T-helper 17 cell (primary cell): ENCODE measurements at regions not wholly inside any gene's neighbourhood (a gene's known extent, or its start where the extent isn't known, plus 50 kb on each side); places are given as distances from the start of the nearest gene placed in this dataset.
"Not testable (repeated sequence)": the region's sequence is repeated elsewhere in the genome, so short reads cannot be mapped to it uniquely, and the experiment has no call there.

Experiments
- ATAC-seq: fragments of 150-1000 bp; cut with Tn5 transposase; 2 replicates; pipeline ENCODE4 v1.10.0; 2021; ENCODE audit warnings: mild to moderate bottlenecking, moderate library complexity
- DNase-seq, 3 donors: peaks; one replicate each; pipeline versions ENCODE4 v3.0.0 to v3.0.0-alpha.2; 2020 to 2021
- H3K9me3 ChIP-seq: one replicate; pipeline ENCODE4 v1.7.0; 2013; ENCODE audit warnings: low read length, mild to moderate bottlenecking; ENCODE audit not compliant: control insufficient read depth, poor library complexity, severe bottlenecking
- H3K27ac Mint-ChIP-seq: one replicate; pipeline ENCODE4 v1.8.0; 2022; ENCODE audit warnings: mild to moderate bottlenecking, moderate library complexity, mixed read lengths
- H3K27me3 Mint-ChIP-seq: one replicate; pipeline ENCODE4 v1.8.0; 2022; ENCODE audit warnings: mixed read lengths
- H3K36me3 Mint-ChIP-seq: one replicate; pipeline ENCODE4 v1.8.0; 2022; ENCODE audit warnings: low read depth, mixed read lengths
- H3K4me1 Mint-ChIP-seq: one replicate; pipeline ENCODE4 v1.8.0; 2022; ENCODE audit warnings: mild to moderate bottlenecking, mixed read lengths
- H3K4me3 Mint-ChIP-seq: one replicate; pipeline ENCODE4 v1.8.0; 2022; ENCODE audit warnings: mild to moderate bottlenecking, moderate library complexity, mixed read lengths

DNA sequence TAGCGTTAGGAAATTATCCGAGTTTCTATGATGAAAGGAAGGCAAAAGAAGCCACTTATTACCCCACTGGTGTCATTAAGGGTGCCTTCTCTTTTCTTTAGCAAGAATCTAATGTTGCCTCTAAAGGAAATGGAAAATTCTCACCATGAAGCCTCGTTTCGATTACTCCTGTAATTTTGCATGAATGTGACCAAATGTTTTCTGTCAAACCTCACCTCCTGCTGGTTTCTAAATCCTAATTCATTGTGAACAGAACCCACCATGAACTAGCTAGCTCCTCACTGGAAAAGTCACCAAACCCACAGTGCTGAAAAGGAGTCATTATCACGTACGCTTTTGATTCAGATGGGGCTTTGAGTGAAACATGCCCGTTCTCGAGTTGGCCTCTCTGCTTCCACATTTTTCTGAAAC lies 119.9 kb downstream of the COPS8 start:
- no peaks in the 10 kb centered on the region for H3K9me3 ChIP-seq
- no peaks in the 10 kb centered on the region for H3K4me1 Mint-ChIP-seq
- H3K27me3 Mint-ChIP-seq = peaks cover 52% of the 10 kb centered on the region
- ATAC-seq (no peak), DNase-seq (no peak)
- no peak overlapping the region for H3K4me3 Mint-ChIP-seq
- no peak overlapping the region for H3K27ac Mint-ChIP-seq
- no peaks in the 10 kb centered on the region for H3K36me3 Mint-ChIP-seq

DNA sequence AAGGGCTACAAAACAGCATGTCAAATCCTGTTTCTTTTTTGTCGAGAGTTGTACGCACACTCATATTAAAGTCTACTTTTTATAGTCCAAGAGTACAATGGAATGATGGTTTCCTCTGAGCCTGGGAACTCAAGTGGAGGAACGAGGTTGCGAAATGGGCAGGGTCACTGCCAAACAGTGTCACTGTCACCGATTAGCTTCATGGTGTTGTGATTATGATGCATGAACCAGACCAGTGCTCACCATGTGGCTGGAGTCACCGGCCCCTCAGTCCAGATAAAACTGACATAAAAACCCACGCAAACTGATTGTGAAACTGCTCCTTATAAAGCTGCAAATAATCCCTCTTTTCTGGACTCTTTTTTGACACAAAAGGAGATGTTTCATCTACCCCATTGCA lies 122.0 kb downstream of the COPS8 start:
- no peaks in the 10 kb centered on the region for H3K9me3 ChIP-seq
- Mint-ChIP-seq H3K27ac (no peak overlapping the region), H3K4me1 (no peaks in the 10 kb centered on the region), H3K36me3 (no peaks in the 10 kb centered on the region), H3K27me3 (peaks cover 32% of the 10 kb centered on the region), H3K4me3 (no peak overlapping the region)
- ATAC-seq = no peak
- no peak for DNase-seq

DNA sequence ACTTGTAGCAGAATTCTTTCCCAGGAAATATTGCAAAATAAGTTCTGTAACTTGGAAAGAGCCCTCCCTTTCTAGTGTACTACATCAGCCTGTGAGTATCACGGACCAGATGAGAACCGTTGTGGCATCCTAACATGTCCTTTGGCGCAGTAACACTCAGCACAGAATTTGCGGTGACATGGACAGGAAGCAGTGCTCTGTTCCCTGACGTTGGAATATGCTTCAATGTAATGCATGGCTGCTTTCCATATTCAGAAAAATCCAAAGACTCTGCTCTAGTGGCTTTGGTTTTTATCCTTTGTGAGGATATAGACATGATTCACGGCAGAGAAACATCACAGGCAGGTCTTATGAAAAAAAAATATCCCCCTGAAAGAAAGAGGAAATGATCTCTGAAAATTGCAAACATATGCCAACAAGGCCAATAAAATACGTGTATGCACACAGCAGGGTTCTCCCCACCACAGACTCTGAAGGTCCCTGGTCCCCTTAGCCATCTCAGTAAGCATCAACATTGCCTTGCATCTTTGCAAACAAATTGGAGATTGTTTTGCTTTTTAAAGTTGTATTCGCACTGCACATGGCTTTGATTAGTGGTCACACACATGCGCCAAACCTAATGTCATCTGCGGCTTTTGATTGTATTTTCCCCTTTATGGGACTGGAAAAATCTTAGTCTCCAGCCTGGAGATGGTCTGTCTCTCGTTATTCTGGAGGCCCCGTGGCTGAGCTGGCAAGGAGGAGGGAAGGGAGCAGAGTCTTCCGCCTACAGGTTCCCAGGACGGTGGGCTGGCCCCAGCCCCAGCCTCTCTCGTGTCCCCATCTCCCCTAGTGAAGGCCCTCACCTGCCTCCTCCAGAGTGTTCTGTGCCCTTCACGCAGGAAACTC lies 122.9 kb downstream of the COPS8 start:
- no peaks in the 10 kb centered on the region for H3K36me3 Mint-ChIP-seq
- DNase-seq = no peak
- H3K27ac Mint-ChIP-seq = no peak overlapping the region
- no peaks in the 10 kb centered on the region for H3K4me1 Mint-ChIP-seq
- no peaks in the 10 kb centered on the region for H3K9me3 ChIP-seq
- H3K4me3 Mint-ChIP-seq = no peak overlapping the region
- H3K27me3 Mint-ChIP-seq = peaks cover 23% of the 10 kb centered on the region
- ATAC-seq = no peak

DNA sequence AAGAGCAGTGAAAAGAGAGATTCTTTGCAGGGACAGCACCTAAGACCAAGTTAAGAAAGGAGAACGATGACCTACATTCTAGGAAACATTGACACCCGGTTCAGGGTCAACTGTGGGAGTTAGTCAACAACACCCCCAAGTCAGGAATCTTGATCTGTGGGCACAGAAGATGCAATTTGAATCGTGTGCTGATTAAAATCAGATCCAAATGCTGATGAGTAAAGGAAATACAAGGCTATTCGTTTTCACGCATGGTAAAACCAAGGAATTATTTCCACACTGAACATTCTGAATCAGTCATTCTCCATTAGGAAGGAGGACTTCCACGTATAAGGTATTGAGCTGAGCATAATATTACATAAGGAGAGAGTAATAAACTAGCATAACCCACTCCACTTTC lies 124.2 kb downstream of the COPS8 start:
- H3K4me1 Mint-ChIP-seq = no peaks in the 10 kb centered on the region
- peaks cover 14% of the 10 kb centered on the region for H3K27me3 Mint-ChIP-seq
- DNase-seq (no peak), ATAC-seq (no peak)
- no peak overlapping the region for H3K4me3 Mint-ChIP-seq
- H3K36me3 Mint-ChIP-seq = no peaks in the 10 kb centered on the region
- no peak overlapping the region for H3K27ac Mint-ChIP-seq
- no peaks in the 10 kb centered on the region for H3K9me3 ChIP-seq

DNA sequence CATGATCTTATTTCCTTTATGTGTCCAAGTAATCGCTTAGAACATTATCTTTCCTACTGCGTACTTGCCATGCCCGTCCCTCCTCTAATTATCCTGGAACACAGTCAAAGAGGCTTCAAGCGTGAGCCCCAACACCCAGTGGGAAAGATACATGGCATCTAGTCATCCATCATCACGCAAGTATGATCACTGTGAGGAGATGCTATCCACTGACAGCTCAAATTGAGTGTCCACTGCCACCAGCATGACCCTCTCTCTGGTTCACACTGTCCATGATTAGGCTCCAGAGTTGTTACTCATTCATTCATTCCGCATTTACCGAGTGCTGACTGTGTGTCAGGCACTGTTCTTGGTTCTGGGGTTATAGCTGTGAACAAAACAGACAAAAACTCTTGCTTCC lies 124.6 kb downstream of the COPS8 start:
- H3K27ac Mint-ChIP-seq = no peak overlapping the region
- no peak for DNase-seq
- no peaks in the 10 kb centered on the region for H3K36me3 Mint-ChIP-seq
- H3K4me1 Mint-ChIP-seq = no peaks in the 10 kb centered on the region
- ATAC-seq = no peak
- H3K9me3 ChIP-seq = no peaks in the 10 kb centered on the region
- peaks cover 10% of the 10 kb centered on the region for H3K27me3 Mint-ChIP-seq
- no peak overlapping the region for H3K4me3 Mint-ChIP-seq

DNA sequence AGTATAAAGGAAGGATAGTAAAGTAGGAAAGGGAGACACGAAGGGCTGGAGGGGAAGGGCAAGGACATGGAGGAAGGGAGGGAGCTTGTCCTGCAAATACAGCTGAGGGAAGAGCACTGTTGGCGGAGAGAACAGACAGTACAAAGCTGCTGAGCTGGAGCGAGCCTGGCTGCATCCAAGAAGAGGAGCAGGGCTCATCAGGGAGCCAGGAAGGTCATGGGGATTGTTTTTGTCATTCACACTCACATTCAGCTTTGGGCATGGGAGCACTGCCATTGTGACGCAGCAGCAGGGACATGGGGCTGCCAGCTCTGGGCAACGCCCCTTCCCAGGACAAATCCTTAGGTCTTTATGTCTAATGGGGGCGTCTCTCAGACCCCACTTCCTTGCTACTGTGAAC lies 125.1 kb downstream of the COPS8 start:
- no peaks in the 10 kb centered on the region for H3K36me3 Mint-ChIP-seq
- no peak overlapping the region for H3K4me3 Mint-ChIP-seq
- peaks cover 9% of the 10 kb centered on the region for H3K27me3 Mint-ChIP-seq
- no peaks in the 10 kb centered on the region for H3K9me3 ChIP-seq
- DNase-seq (no peak), ATAC-seq (no peak)
- no peaks in the 10 kb centered on the region for H3K4me1 Mint-ChIP-seq
- no peak overlapping the region for H3K27ac Mint-ChIP-seq

DNA sequence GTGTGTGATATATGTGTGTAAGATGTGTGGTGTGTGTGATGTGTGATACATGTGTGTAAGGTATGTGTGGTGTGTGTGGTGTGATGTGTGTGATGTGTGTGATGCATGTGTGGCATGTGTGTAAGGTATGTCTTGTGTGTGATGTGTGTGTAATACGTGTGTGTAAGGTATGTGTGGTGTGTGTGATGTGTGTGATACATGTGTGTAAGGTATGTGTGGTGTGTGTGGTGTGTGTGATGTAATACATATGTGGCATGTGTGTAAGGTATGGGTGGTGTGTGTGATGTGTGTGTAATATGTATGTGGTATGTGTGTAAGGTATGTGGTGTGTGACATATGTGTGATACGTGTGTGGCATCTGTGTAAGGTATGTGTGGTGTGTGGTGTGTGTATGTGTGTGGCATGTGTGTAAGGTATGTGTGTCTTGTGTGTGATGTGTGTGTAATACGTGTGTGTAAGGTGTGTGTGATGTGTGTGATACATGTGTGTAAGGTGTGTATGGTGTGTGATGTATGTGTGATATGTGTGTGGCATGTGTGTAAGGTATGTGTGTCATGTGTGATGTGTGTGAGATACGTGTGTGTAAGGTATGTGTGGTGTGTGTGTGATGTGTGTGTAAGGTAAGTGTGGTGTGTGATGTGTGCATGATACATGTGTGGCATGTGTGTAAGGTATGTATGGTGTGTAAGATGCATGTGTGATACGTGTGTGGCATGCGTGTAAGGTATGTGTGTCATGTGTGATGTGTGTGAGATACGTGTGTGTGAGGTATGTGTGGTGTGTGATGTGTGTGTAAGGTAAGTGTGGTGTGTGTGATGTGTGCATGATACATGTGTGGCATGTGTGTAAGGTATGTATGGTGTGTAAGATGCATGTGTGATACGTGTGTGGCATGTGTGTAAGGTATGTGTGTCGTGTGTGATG lies 126.9 kb downstream of the COPS8 start:
- not testable (repeated sequence) for DNase-seq, H3K27ac Mint-ChIP-seq, H3K4me3 Mint-ChIP-seq, H3K27me3 Mint-ChIP-seq, H3K9me3 ChIP-seq, ATAC-seq, H3K4me1 Mint-ChIP-seq, H3K36me3 Mint-ChIP-seq

DNA sequence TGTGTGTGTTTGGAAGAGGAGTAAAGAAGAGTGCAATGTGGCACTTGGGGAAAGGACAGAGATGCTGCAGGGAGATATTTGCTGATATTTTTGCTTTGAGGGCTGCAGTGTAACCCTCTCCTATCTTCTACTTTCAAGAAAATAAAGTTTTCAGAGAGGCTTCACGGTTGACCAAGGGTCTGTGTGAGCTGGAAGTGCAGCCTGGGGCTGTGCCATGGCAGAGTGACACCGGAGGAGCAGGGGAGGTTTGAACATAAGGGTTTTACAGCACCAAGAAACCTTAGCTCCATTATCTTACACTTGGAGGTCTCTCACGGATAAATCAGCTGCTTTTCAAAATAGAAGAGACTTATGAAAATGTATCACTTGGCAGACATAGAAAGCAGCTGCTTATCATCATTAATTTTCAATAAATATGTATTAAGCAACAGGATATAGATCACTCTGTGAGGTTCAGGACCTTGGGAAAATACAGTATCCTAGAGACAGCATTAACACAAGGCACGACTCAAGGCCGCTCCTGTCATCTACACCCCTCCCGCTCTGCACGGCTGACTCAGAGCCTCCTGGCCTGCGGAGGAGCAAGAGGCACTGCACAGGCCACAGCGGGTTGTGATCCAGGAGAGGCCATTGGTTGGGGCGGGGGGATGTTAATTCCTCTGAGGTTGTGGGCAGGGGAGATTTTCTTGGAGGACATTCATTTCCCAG lies 127.8 kb downstream of the COPS8 start:
- Mint-ChIP-seq H3K4me1 (no peaks in the 10 kb centered on the region), H3K36me3 (no peaks in the 10 kb centered on the region), H3K27ac (no peak overlapping the region), H3K4me3 (no peak overlapping the region), H3K27me3 (peaks cover 6% of the 10 kb centered on the region)
- ATAC-seq (no peak), DNase-seq (no peak)
- no peaks in the 10 kb centered on the region for H3K9me3 ChIP-seq

DNA sequence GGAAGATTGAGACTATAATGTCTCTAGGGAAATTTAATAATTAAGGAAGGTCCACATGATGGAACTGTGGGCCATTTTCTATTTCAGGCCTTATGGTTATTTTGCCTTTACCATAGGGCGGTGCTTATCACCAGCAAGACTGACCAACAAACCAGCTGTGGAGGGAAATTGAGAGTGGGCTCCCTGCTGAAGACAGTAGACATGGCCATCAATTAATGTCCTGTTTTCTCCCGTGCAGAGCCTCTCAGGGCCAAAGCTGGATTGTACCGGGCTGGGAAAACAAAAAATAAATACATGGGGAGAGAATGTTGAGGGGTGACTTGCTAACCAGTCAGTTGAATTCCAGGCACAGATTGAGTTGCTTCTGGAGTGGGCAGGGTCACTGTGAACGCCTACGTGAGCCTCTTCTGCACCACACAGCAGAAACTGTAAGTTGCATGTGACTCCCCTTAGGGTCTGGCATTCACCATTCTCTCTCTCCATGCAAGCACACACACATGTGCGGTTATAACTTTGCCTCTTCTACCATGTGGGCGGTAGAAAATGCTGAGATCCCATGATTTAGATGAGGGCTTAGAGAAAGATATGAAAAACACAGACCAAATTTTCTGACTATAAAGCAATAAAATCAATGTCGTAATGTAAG lies 128.5 kb downstream of the COPS8 start:
- Mint-ChIP-seq H3K27me3 (peaks cover 8% of the 10 kb centered on the region), H3K4me3 (no peak overlapping the region), H3K27ac (no peak overlapping the region), H3K4me1 (no peaks in the 10 kb centered on the region), H3K36me3 (no peaks in the 10 kb centered on the region)
- no peak for ATAC-seq
- H3K9me3 ChIP-seq = no peaks in the 10 kb centered on the region
- no peak for DNase-seq

DNA sequence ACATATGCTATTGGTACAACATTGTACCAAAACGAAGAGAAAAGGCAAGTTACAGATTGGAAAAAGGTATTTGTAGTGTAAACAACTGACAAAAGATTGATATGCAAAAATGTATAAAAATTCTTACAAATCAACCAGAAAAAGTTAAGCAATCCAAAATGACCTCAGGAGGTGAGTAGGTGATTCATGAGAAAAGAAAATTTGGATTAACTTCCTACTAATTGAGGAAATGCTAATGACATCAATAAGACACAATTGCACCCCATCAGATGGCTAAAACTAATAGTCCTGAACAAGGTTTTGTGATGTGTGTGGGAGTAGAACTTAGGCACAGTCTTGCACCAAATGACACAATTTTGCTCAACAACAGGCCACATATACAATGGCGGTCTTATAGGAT lies 129.3 kb downstream of the COPS8 start:
- no peaks in the 10 kb centered on the region for H3K9me3 ChIP-seq
- Mint-ChIP-seq H3K27me3 (peaks cover 9% of the 10 kb centered on the region), H3K4me3 (no peak overlapping the region), H3K27ac (no peak overlapping the region), H3K4me1 (no peaks in the 10 kb centered on the region), H3K36me3 (no peaks in the 10 kb centered on the region)
- no peak for DNase-seq
- no peak for ATAC-seq

DNA sequence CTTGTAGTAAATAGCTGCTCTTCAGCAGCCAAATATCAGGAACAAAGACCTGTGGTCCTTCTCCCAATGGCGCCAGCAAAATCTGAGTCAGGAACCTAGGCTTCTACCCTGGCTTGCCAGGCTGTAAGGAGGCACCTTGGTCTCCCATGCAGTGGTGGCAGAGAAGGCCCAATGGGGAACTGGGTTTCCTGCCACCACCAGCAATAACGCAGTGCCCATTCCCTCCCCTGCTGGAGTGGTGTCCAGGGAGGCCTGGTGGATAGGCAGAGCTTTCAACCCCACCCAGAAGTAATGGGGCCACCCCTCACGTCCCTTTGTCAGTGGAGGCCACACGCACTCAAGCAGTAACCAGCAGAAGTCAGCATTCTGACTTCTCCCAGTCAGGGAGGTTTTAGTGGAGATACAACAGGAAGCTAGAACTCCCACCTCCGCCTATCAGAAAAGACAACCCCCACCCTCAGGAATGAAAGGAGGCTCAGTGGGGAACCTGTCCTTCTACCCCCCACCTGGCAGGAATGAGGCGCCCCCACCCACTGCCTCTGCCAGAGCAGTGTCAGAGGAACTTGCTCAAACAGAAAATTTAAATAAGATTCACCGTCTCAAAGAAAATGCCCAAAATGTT lies 132.4 kb downstream of the COPS8 start:
- H3K4me1 Mint-ChIP-seq = peaks cover 6% of the 10 kb centered on the region

DNA sequence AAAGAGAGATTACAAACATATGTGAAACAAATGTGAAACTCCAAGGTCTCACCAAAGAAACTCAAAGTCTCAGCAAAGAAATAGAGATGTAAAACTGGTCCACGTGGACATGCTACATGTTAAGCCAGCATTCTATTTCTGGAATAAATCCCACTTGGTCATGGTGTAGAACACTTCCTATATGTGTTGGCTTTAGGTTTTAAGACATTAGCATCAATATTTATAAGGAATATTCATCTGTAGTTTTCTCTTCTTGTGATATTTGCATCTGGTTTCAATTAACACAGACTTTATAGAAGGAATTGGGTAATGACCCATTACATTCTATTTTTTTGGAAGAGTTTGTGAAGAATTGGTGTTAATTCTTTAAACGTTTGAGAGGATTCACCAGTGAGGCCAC lies 133.1 kb downstream of the COPS8 start:
- H3K4me3 Mint-ChIP-seq = no peak overlapping the region
- H3K36me3 Mint-ChIP-seq = no peaks in the 10 kb centered on the region
- no peak for DNase-seq
- no peak for ATAC-seq
- H3K9me3 ChIP-seq = no peaks in the 10 kb centered on the region
- no peak overlapping the region for H3K27ac Mint-ChIP-seq
- peaks cover 6% of the 10 kb centered on the region for H3K4me1 Mint-ChIP-seq
- H3K27me3 Mint-ChIP-seq = peaks cover 40% of the 10 kb centered on the region

More for the DNA sequence above, 132.4 kb downstream of the COPS8 start:
- Mint-ChIP-seq H3K4me3 (no peak overlapping the region), H3K27ac (no peak overlapping the region), H3K36me3 (no peaks in the 10 kb centered on the region), H3K27me3 (peaks cover 34% of the 10 kb centered on the region)
- no peak for ATAC-seq
- H3K9me3 ChIP-seq = no peaks in the 10 kb centered on the region
- no peak for DNase-seq
